DOHH2 (cell line): ENCODE measurements at regions not wholly inside any gene's neighbourhood (a gene's known extent, or its start where the extent isn't known, plus 50 kb on each side); places are given as distances from the start of the nearest gene placed in this dataset.
"Not testable (repeated sequence)": the region's sequence is repeated elsewhere in the genome, so short reads cannot be mapped to it uniquely, and the experiment has no call there.

Experiments used
- H3F3A ChIP-seq: fragments of 200-600 bp; sonication (generic), shearing (Covaris generic); 2 replicates; pipeline ENCODE4 v1.6.0; 2016; ENCODE audit warnings: antibody characterized with exemption, mild to moderate bottlenecking; ENCODE audit not compliant: control insufficient read depth, insufficient read depth
- H3K27ac ChIP-seq: fragments of 200-600 bp; sonication (generic); 2 replicates; pipeline ENCODE4 v1.5.1; 2014; ENCODE audit warnings: low read depth, mild to moderate bottlenecking, low read length, moderate library complexity
- H3K27me3 ChIP-seq: fragments of 200-600 bp; sonication (generic); 2 replicates; pipeline ENCODE4 v1.6.1; 2014; ENCODE audit warnings: mild to moderate bottlenecking, low read length, mixed read lengths; ENCODE audit not compliant: control insufficient read depth
- H3K36me3 ChIP-seq: fragments of 200-600 bp; sonication (generic); 2 replicates; pipeline ENCODE4 v1.6.1; 2014; ENCODE audit warnings: mild to moderate bottlenecking, low read length, moderate library complexity, mixed read lengths; ENCODE audit not compliant: control insufficient read depth
- H3K4me1 ChIP-seq: fragments of 200-600 bp; sonication (generic); 2 replicates; pipeline ENCODE4 v1.6.1; 2014; ENCODE audit warnings: mild to moderate bottlenecking, low read length, mixed read lengths; ENCODE audit not compliant: control insufficient read depth
- H3K4me2 ChIP-seq: fragments of 200-600 bp; sonication (generic); 2 replicates; pipeline ENCODE4 v1.6.0; 2014; ENCODE audit warnings: mild to moderate bottlenecking, low read length, moderate library complexity
- H3K4me3 ChIP-seq: fragments of 200-600 bp; sonication (generic); 2 replicates; pipeline ENCODE4 v1.5.1; 2014; ENCODE audit warnings: mild to moderate bottlenecking, low read length, mixed read lengths
- H3K79me2 ChIP-seq: fragments of 200-600 bp; sonication (generic); 2 replicates; pipeline ENCODE4 v1.6.1; 2014; ENCODE audit warnings: mild to moderate bottlenecking, low read length, mixed read lengths; ENCODE audit not compliant: control insufficient read depth
- H3K9me2 ChIP-seq: fragments of 200-600 bp; sonication (generic); replicated peaks from 2 replicates; pipeline ENCODE4 v1.6.1; 2014; ENCODE audit warnings: mild to moderate bottlenecking, low read length, mixed read lengths; ENCODE audit not compliant: control insufficient read depth
- H3K9me3 ChIP-seq: fragments of 200-600 bp; sonication (generic); 2 replicates; pipeline ENCODE4 v1.6.1; 2014; ENCODE audit warnings: antibody characterized with exemption, low read length, mixed read lengths; ENCODE audit not compliant: control insufficient read depth, insufficient read depth
- H4K20me1 ChIP-seq: fragments of 200-600 bp; sonication (generic); 2 replicates; pipeline ENCODE4 v1.6.0; 2014; ENCODE audit warnings: low read depth, mild to moderate bottlenecking, antibody characterized with exemption, low read length, moderate library complexity; ENCODE audit not compliant: control insufficient read depth, insufficient read depth
- EZH2phosphoT487 ChIP-seq: fragments of 200-600 bp; sonication (generic); IDR thresholded peaks from 2 replicates; pipeline ENCODE4 v1.6.1; 2017; ENCODE audit warnings: borderline replicate concordance, mild to moderate bottlenecking, antibody characterized with exemption, low read length, moderate library complexity, mixed read lengths
- TF ChIP-seq, protein P1 (sequence below): fragments of 200-600 bp; sonication (generic); IDR thresholded peaks from one replicate; pipeline ENCODE4 v1.5.1; 2014; ENCODE audit warnings: antibody characterized with exemption, mild to moderate bottlenecking, low read depth, low read length; ENCODE audit not compliant: poor library complexity, severe bottlenecking

DNA sequence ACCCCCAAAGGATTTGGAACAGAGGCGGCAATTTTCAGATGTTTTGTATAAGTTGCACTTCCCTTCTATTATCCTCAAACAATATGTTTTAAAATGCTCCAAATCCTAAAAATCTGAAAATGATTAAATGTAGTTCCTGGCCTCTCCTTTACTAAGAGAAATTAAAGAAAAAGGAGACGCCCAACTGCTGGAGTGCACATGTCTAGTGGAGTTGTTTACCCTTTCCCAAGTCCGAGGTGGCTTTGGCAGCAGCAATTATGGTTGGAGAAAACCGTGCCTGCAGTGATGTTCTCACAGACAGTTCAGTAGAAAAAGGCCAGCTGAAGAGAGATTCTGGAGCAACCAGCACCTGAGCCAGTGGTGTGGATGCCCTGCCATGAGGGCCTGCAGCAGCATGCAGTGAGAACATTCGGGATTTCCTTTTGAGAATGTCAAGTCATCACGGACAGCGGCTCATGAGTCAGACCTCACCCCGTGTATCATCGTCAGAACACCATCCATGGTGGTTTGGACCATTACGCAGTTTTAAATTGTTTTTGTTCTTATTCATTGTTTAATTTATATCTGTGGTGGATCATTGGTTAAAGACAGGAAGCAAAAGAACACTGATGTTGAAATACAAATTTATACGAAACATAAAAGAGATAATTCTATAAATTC is 179.0 kb upstream of the KRR1 start:
- H3K4me2 ChIP-seq: no peak overlapping the region
- H3K79me2 ChIP-seq: no peaks in the 10 kb centered on the region
- no peaks in the 10 kb centered on the region for H3K36me3 ChIP-seq
- H4K20me1 ChIP-seq: no peaks in the 10 kb centered on the region
- H3K9me3 ChIP-seq: no peaks in the 10 kb centered on the region
- H3K27me3 ChIP-seq: no peaks in the 10 kb centered on the region
- H3F3A ChIP-seq: no peaks in the 10 kb centered on the region
- H3K4me1 ChIP-seq: no peaks in the 10 kb centered on the region
- no peaks in the 10 kb centered on the region for H3K9me2 ChIP-seq
- no peak for TF ChIP-seq EZH2phosphoT487
- TF ChIP-seq, protein P1, sequence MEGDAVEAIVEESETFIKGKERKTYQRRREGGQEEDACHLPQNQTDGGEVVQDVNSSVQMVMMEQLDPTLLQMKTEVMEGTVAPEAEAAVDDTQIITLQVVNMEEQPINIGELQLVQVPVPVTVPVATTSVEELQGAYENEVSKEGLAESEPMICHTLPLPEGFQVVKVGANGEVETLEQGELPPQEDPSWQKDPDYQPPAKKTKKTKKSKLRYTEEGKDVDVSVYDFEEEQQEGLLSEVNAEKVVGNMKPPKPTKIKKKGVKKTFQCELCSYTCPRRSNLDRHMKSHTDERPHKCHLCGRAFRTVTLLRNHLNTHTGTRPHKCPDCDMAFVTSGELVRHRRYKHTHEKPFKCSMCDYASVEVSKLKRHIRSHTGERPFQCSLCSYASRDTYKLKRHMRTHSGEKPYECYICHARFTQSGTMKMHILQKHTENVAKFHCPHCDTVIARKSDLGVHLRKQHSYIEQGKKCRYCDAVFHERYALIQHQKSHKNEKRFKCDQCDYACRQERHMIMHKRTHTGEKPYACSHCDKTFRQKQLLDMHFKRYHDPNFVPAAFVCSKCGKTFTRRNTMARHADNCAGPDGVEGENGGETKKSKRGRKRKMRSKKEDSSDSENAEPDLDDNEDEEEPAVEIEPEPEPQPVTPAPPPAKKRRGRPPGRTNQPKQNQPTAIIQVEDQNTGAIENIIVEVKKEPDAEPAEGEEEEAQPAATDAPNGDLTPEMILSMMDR: no peak
- no peak overlapping the region for H3K4me3 ChIP-seq
- no peak overlapping the region for H3K27ac ChIP-seq

DNA sequence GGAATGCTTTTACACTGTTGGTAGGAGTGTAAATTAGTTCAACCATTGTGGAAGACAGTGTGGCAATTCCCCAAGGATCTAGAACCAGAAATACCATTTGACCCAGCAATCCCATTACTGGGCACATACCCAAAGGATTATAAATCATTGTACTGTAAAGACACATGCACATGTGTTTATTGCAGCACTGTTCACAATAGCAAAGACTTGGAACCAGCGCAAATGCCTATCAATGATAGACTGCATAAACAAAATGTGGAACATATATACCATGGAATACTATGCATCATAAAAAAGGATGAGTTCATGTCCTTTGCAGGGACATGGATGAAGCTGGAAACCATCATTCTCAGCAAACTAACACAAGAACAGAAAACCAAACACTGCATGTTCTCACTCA is 174.8 kb upstream of the KRR1 start:
- H3K27ac ChIP-seq, H3K36me3 ChIP-seq, H3K9me3 ChIP-seq, H3K4me1 ChIP-seq, H3K4me3 ChIP-seq, H3F3A ChIP-seq, H3K79me2 ChIP-seq, H4K20me1 ChIP-seq, H3K27me3 ChIP-seq, H3K4me2 ChIP-seq, H3K9me2 ChIP-seq: not testable (repeated sequence)

GRCh38 chr12:75685617-75686225 is 174.3 kb upstream of the KRR1 start:
- no peak overlapping the region for H3K4me2 ChIP-seq
- no peaks in the 10 kb centered on the region for H3F3A ChIP-seq
- no peak overlapping the region for H3K27ac ChIP-seq
- no peaks in the 10 kb centered on the region for H3K79me2 ChIP-seq
- TF ChIP-seq, protein P1: no peak
- TF ChIP-seq EZH2phosphoT487: no peak
- H3K4me3 ChIP-seq: no peak overlapping the region
- no peaks in the 10 kb centered on the region for H3K9me2 ChIP-seq
- H3K27me3 ChIP-seq: no peaks in the 10 kb centered on the region
- H3K36me3 ChIP-seq: no peaks in the 10 kb centered on the region
- no peaks in the 10 kb centered on the region for H4K20me1 ChIP-seq
- H3K9me3 ChIP-seq: no peaks in the 10 kb centered on the region
- no peaks in the 10 kb centered on the region for H3K4me1 ChIP-seq

GRCh38 chr12:75684678-75685616 is 173.5 kb upstream of the KRR1 start:
- no peaks in the 10 kb centered on the region for H3K79me2 ChIP-seq
- H3F3A ChIP-seq: no peaks in the 10 kb centered on the region
- no peaks in the 10 kb centered on the region for H3K36me3 ChIP-seq
- no peak for TF ChIP-seq EZH2phosphoT487
- TF ChIP-seq, protein P1: no peak
- no peaks in the 10 kb centered on the region for H3K9me2 ChIP-seq
- H3K9me3 ChIP-seq: no peaks in the 10 kb centered on the region
- no peak overlapping the region for H3K27ac ChIP-seq
- no peak overlapping the region for H3K4me3 ChIP-seq
- no peak overlapping the region for H3K4me2 ChIP-seq
- H3K27me3 ChIP-seq: no peaks in the 10 kb centered on the region
- H3K4me1 ChIP-seq: no peaks in the 10 kb centered on the region
- no peaks in the 10 kb centered on the region for H4K20me1 ChIP-seq

DNA sequence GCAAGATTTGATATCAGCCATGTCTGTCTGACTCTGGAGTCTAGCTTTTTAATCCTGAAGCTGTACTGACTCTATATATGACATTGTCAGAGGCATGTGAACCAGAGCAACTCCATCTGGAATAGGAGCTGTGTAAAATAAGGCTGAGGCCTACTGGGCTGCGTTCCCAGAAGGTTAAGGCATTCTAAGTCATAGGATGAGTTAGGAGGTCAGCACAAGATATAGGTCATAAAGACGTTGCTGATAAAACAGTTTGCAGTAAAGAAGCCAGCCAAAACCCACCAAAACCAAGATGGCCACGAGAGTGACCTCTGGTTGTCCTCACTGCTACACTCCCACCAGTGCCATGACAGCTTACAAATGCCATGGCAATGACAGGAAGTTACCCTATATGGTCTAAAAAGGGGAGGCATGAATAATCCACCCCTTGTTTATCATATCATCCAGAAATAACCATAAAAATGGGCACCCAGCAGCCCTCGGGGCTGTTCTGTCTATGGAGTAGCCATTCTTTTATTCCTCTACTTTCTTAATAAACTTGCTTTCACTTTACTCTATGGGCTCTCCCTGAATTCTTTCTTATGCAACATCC is 172.7 kb upstream of the KRR1 start:
- not testable (repeated sequence) for H3F3A ChIP-seq, H3K4me3 ChIP-seq, H3K27me3 ChIP-seq, H3K36me3 ChIP-seq, H3K27ac ChIP-seq, H3K4me1 ChIP-seq, H4K20me1 ChIP-seq, H3K79me2 ChIP-seq, H3K4me2 ChIP-seq, H3K9me2 ChIP-seq, H3K9me3 ChIP-seq
